ENCODE measurements at regions not wholly inside any gene's neighbourhood (a gene's known extent, or its start where the extent isn't known, plus 50 kb on each side); places are given as distances from the start of the nearest gene placed in this dataset.

DNA sequence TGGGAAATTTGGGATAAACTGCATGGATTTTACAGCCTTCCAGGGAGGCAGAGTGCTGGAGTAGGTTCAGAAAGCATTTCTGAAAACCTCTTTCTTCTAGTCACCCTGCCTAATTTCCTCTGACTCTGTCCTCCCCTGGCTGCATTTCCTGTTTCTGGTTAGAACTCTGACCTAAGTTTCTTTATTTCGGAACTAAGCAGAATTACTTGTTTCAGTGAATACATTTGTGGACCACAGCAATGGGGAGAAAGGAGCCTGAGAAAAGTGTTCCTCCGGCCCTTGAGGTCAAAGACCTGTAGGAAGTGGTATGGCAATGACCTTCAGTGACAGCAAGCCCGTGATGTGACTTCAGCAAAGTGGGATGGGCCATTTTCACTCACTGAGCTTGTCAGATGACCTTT lies 173.4 kb upstream of the RUNX1 start:
- ChIA-PET POLR2A (interaction anchor here (1.5 kb wide), 1 partner anchor 10 kb away, joined by 5 read pairs; no protein-coding TSS in a partner anchor), CTCF (interaction anchor here (0.8 to 1.1 kb wide), 3 partner anchors 16 to 478 kb away, joined by 3 to 5 read pairs (median 3); no protein-coding TSS in a partner anchor)
- Mint-ChIP-seq H3K27ac (ENCODE audit: low read depth, unreplicated experiment) (no peak overlapping the region), H3K36me3 (ENCODE audit: insufficient read depth, unreplicated experiment) (no peaks in the 10 kb centered on the region), H3K9me3 (ENCODE audit: unreplicated experiment) (no peaks in the 10 kb centered on the region), H3K4me3 (ENCODE audit: unreplicated experiment) (no peak overlapping the region), H3K4me1 (ENCODE audit: insufficient read depth, unreplicated experiment) (peaks cover 12% of the 10 kb centered on the region), H3K27me3 (ENCODE audit: insufficient read depth, unreplicated experiment) (no peaks in the 10 kb centered on the region)
- no peak for DNase-seq (ENCODE audit: unreplicated experiment)
- intact Hi-C loops (cut with micrococcal nuclease), result no loop called here
- no TSS peak for BruUV-seq (replicated peaks)
- TF ChIP-seq, protein P1, sequence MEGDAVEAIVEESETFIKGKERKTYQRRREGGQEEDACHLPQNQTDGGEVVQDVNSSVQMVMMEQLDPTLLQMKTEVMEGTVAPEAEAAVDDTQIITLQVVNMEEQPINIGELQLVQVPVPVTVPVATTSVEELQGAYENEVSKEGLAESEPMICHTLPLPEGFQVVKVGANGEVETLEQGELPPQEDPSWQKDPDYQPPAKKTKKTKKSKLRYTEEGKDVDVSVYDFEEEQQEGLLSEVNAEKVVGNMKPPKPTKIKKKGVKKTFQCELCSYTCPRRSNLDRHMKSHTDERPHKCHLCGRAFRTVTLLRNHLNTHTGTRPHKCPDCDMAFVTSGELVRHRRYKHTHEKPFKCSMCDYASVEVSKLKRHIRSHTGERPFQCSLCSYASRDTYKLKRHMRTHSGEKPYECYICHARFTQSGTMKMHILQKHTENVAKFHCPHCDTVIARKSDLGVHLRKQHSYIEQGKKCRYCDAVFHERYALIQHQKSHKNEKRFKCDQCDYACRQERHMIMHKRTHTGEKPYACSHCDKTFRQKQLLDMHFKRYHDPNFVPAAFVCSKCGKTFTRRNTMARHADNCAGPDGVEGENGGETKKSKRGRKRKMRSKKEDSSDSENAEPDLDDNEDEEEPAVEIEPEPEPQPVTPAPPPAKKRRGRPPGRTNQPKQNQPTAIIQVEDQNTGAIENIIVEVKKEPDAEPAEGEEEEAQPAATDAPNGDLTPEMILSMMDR (IDR thresholded peaks at IDR 0.05; ENCODE audit: unreplicated experiment), result no peak

DNA sequence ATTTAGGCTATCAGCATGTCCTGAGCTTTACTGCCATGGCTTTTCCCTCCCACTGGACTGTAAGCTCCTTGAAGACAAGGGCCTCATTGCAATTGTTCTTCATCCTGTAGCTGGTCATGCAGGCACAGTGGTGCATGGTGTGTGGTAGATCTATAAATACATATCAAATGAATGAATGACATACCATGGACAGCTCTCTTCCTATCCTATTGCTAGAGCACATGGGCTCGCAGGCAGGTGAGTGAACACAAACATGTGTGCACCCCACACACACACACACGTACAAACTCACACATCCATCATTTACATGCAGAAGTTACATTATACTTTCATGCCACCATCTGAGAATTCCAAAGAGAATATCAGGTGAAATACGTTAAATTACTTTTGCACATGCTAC lies 172.9 kb upstream of the RUNX1 start:
- no peaks in the 10 kb centered on the region for H3K27me3 Mint-ChIP-seq (ENCODE audit: insufficient read depth, unreplicated experiment)
- ChIA-PET POLR2A (interaction anchor here (1.5 kb wide), 1 partner anchor 11 kb away, joined by 5 read pairs; no protein-coding TSS in a partner anchor), CTCF (interaction anchor here (0.9 kb wide), 1 partner anchor 17 kb away, joined by 3 read pairs; no protein-coding TSS in a partner anchor)
- no peak overlapping the region for H3K4me3 Mint-ChIP-seq (ENCODE audit: unreplicated experiment)
- TF ChIP-seq, protein P1 (IDR thresholded peaks at IDR 0.05; ENCODE audit: unreplicated experiment), result no peak
- intact Hi-C loops (cut with micrococcal nuclease), result no loop called here
- peaks cover 17% of the 10 kb centered on the region for H3K4me1 Mint-ChIP-seq (ENCODE audit: insufficient read depth, unreplicated experiment)
- H3K9me3 Mint-ChIP-seq (ENCODE audit: unreplicated experiment), result no peaks in the 10 kb centered on the region
- no peak overlapping the region for H3K27ac Mint-ChIP-seq (ENCODE audit: low read depth, unreplicated experiment)
- no peak for DNase-seq (ENCODE audit: unreplicated experiment)
- no peaks in the 10 kb centered on the region for H3K36me3 Mint-ChIP-seq (ENCODE audit: insufficient read depth, unreplicated experiment)
- no TSS peak for BruUV-seq (replicated peaks)

DNA sequence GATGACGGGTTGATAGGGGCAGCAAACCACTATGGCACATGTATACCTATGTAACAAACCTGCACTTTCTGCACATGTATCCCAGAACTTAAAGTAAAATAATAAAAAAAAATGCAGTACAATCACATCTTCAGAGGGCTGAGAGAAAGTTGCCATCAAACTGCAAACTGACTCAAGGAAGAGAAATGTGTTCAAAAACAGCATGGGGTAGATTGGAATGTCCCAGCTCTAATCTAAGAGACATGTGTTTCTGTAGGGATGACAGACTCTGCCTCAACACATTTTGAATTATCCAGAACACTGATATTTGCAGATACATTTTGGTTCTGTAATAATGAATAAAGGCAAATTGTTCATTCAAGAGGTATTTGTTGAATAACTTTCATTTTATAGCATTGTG lies 171.2 kb upstream of the RUNX1 start:
- Mint-ChIP-seq H3K9me3 (ENCODE audit: unreplicated experiment) (no peaks in the 10 kb centered on the region), H3K27ac (ENCODE audit: low read depth, unreplicated experiment) (no peak overlapping the region), H3K36me3 (ENCODE audit: insufficient read depth, unreplicated experiment) (no peaks in the 10 kb centered on the region), H3K4me1 (ENCODE audit: insufficient read depth, unreplicated experiment) (peaks cover 19% of the 10 kb centered on the region), H3K4me3 (ENCODE audit: unreplicated experiment) (no peak overlapping the region), H3K27me3 (ENCODE audit: insufficient read depth, unreplicated experiment) (no peaks in the 10 kb centered on the region)
- DNase-seq (ENCODE audit: unreplicated experiment), result no peak
- intact Hi-C loops (cut with micrococcal nuclease), result no loop called here
- no TSS peak for BruUV-seq (replicated peaks)
- CTCF ChIA-PET, result no interaction called here
- TF ChIP-seq, protein P1 (IDR thresholded peaks at IDR 0.05; ENCODE audit: unreplicated experiment), result no peak
- POLR2A ChIA-PET, result interaction anchor here (0.6 to 3.3 kb wide), 3 partner anchors 12 to 207 kb away, joined by 3 to 12 read pairs (median 3); no protein-coding TSS in a partner anchor

DNA sequence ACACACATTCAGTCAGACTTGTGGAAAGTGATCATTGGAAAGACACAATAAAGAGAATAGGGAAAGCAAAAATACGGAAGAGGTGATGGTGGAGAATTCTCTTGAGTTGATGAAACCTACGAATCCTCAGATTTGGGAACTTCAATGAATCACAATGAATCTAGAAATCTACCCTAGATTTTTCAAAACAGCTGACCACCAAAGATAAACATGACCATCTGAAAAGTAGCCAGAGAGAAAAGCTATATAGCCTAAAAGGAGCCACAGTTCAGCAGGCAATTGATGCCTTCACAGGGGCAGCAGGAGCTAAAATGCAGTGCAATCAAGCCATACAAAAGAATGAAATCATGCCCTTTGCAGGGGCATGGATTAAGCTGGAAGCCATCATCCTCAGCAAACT lies 170.6 kb upstream of the RUNX1 start:
- ChIA-PET POLR2A (interaction anchor here (0.6 to 3.3 kb wide), 4 partner anchors 11 to 208 kb away, joined by 3 to 12 read pairs (median 7); no protein-coding TSS in a partner anchor), CTCF (interaction anchor here (0.8 kb wide), 1 partner anchor 37 kb away, joined by 3 read pairs; no protein-coding TSS in a partner anchor)
- Mint-ChIP-seq H3K4me1 (ENCODE audit: insufficient read depth, unreplicated experiment) (peaks cover 19% of the 10 kb centered on the region), H3K36me3 (ENCODE audit: insufficient read depth, unreplicated experiment) (no peaks in the 10 kb centered on the region), H3K27me3 (ENCODE audit: insufficient read depth, unreplicated experiment) (no peaks in the 10 kb centered on the region), H3K9me3 (ENCODE audit: unreplicated experiment) (no peaks in the 10 kb centered on the region), H3K4me3 (ENCODE audit: unreplicated experiment) (no peak overlapping the region), H3K27ac (ENCODE audit: low read depth, unreplicated experiment) (no peak overlapping the region)
- DNase-seq (ENCODE audit: unreplicated experiment), result no peak
- intact Hi-C loops (cut with micrococcal nuclease), result loop anchor here (10.0 kb wide), 1 partner anchor 175 kb away; no protein-coding TSS in a partner anchor
- TF ChIP-seq, protein P1 (IDR thresholded peaks at IDR 0.05; ENCODE audit: unreplicated experiment), result no peak
- BruUV-seq (replicated peaks), result no TSS peak

Data from MCF 10A (cell line).